ENCODE measurements at regions not wholly inside any gene's neighbourhood (a gene's known extent, or its start where the extent isn't known, plus 50 kb on each side); places are given as distances from the start of the nearest gene placed in this dataset.

GRCh38 chr5:15103130-15103529 is 231.6 kb upstream of the ANKH start:
- no peak for TF ChIP-seq GATA2 (IDR thresholded peaks at IDR 0.05; ENCODE audit: insufficient read depth, insufficient read length, low read depth, low read length)
- no peak for TF ChIP-seq FOS (IDR thresholded peaks at IDR 0.05; ENCODE audit: borderline replicate concordance, insufficient read depth, low read length)
- TF ChIP-seq EZH2 (IDR thresholded peaks at IDR 0.05; ENCODE audit: borderline replicate concordance, low read depth, low read length, severe bottlenecking) = no peak
- TF ChIP-seq CTCF (IDR thresholded peaks at IDR 0.05; ENCODE audit: extremely low read depth in 1 of 2, insufficient read depth in 1 of 2, low read depth in 1 of 2, low read length in 2 of 2) = no peak
- TF ChIP-seq, protein P1, sequence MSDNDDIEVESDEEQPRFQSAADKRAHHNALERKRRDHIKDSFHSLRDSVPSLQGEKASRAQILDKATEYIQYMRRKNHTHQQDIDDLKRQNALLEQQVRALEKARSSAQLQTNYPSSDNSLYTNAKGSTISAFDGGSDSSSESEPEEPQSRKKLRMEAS (IDR thresholded peaks at IDR 0.05; ENCODE audit: insufficient read depth, insufficient read length) = no peak
- intact Hi-C loops (cut with micrococcal nuclease) (loop anchor here (10.0 kb wide), 1 partner anchor 692 kb away; no protein-coding TSS in a partner anchor), dilution Hi-C loops (cut with MboI; ENCODE audit: extremely low pct_ligation_motif_present, low sequenced_read_pairs) (no loop called here)
- DNase-seq (ENCODE audit: low read depth, low spot score) (no peak), FAIRE-seq (no peak)
- Histone ChIP-seq H3K36me3 (ENCODE audit: control insufficient read depth in 2 of 2, extremely low read depth in 1 of 2, insufficient read depth in 2 of 2, low read length in 2 of 2) (no peaks in the 10 kb centered on the region), H3K9me3 (replicated peaks; ENCODE audit: control insufficient read depth, insufficient read depth, low read length) (no peaks in the 10 kb centered on the region), H3K9ac (replicated peaks; ENCODE audit: extremely low read depth, insufficient read depth, low read length) (no peak overlapping the region), H2AFZ (ENCODE audit: low read depth, low read length) (no peak overlapping the region), H3K4me1 (ENCODE audit: control insufficient read depth, extremely low read depth, insufficient read depth, low read length) (no peaks in the 10 kb centered on the region), H4K20me1 (replicated peaks; ENCODE audit: control insufficient read depth, extremely low read depth, insufficient read depth, low read length) (no peaks in the 10 kb centered on the region), H3K79me2 (ENCODE audit: control insufficient read depth, insufficient read depth, low read length) (no peaks in the 10 kb centered on the region), H3K27ac (ENCODE audit: insufficient read depth, low read depth, low read length) (no peak overlapping the region), H3K4me3 (replicated peaks in 1 of 3; ENCODE audit: insufficient read depth in 1 of 3, low read depth in 1 of 3, low read length in 3 of 3) (no peak overlapping the region), H3K27me3 (ENCODE audit: control insufficient read depth in 2 of 2, insufficient read depth in 2 of 2, low read length in 2 of 2) (peaks cover 0 to 7% of the 10 kb centered on the region in 2 experiments), H3K9me1 (replicated peaks; ENCODE audit: control insufficient read depth, extremely low read depth, insufficient read depth, low read length) (no peaks in the 10 kb centered on the region), H3K4me2 (ENCODE audit: insufficient read depth, low read length) (no peak overlapping the region)
- BruUV-seq (replicated peaks) = no TSS peak
- CTCF ChIA-PET = interaction anchor here (0.9 to 2.5 kb wide), 4 partner anchors 9 to 892 kb away, joined by 3 to 26 read pairs (median 6); no protein-coding TSS in a partner anchor
- POLR2A ChIA-PET = no interaction called here

GRCh38 chr5:15097552-15097951 is 226.0 kb upstream of the ANKH start:
- Histone ChIP-seq H3K27me3 (ENCODE audit: control insufficient read depth in 2 of 2, insufficient read depth in 2 of 2, low read length in 2 of 2) (peaks cover 0 to under 1% of the 10 kb centered on the region in 2 experiments), H3K4me3 (replicated peaks in 1 of 3; ENCODE audit: insufficient read depth in 1 of 3, low read depth in 1 of 3, low read length in 3 of 3) (no peak overlapping the region), H3K9me3 (replicated peaks; ENCODE audit: control insufficient read depth, insufficient read depth, low read length) (no peaks in the 10 kb centered on the region), H2AFZ (ENCODE audit: low read depth, low read length) (no peak overlapping the region), H4K20me1 (replicated peaks; ENCODE audit: control insufficient read depth, extremely low read depth, insufficient read depth, low read length) (no peaks in the 10 kb centered on the region), H3K4me2 (ENCODE audit: insufficient read depth, low read length) (no peak overlapping the region), H3K9me1 (replicated peaks; ENCODE audit: control insufficient read depth, extremely low read depth, insufficient read depth, low read length) (no peaks in the 10 kb centered on the region), H3K79me2 (ENCODE audit: control insufficient read depth, insufficient read depth, low read length) (no peaks in the 10 kb centered on the region), H3K9ac (replicated peaks; ENCODE audit: extremely low read depth, insufficient read depth, low read length) (no peak overlapping the region), H3K36me3 (ENCODE audit: control insufficient read depth in 2 of 2, extremely low read depth in 1 of 2, insufficient read depth in 2 of 2, low read length in 2 of 2) (no peaks in the 10 kb centered on the region), H3K27ac (ENCODE audit: insufficient read depth, low read depth, low read length) (no peak overlapping the region), H3K4me1 (ENCODE audit: control insufficient read depth, extremely low read depth, insufficient read depth, low read length) (no peaks in the 10 kb centered on the region)
- no peak for DNase-seq (ENCODE audit: low read depth, low spot score)
- ChIA-PET POLR2A (no interaction called here), CTCF (no interaction called here)
- no peak for FAIRE-seq
- TF ChIP-seq POLR2A (IDR thresholded peaks at IDR 0.05; ENCODE audit: low read depth, low read length) = no peak
- TF ChIP-seq FOS (IDR thresholded peaks at IDR 0.05; ENCODE audit: borderline replicate concordance, insufficient read depth, low read length) = no peak
- no peak for TF ChIP-seq MYC (IDR thresholded peaks at IDR 0.05; ENCODE audit: low read depth, low read length)
- TF ChIP-seq GATA2 (IDR thresholded peaks at IDR 0.05; ENCODE audit: insufficient read depth, insufficient read length, low read depth, low read length) = no peak
- no peak for TF ChIP-seq POLR2AphosphoS5 (IDR thresholded peaks at IDR 0.05; ENCODE audit: insufficient read depth, low read depth, low read length)
- TF ChIP-seq CTCF (IDR thresholded peaks at IDR 0.05; ENCODE audit: extremely low read depth in 1 of 2, insufficient read depth in 1 of 2, low read depth in 1 of 2, low read length in 2 of 2) = no peak
- dilution Hi-C loops (cut with MboI; ENCODE audit: extremely low pct_ligation_motif_present, low sequenced_read_pairs) (no loop called here), intact Hi-C loops (cut with micrococcal nuclease) (no loop called here)
- no TSS peak for BruUV-seq (replicated peaks)

Measured in endothelial cell of umbilical vein (primary cell).